Stimulated activated CD4-positive, alpha-beta T cell treated with anti-CD3 and anti-CD28 coated beads, Interleukin-1b, Interleukin-23, amount 100 ng/mL, for 1 hour (primary cell): ENCODE measurements at regions not wholly inside any gene's neighbourhood (a gene's known extent, or its start where the extent isn't known, plus 50 kb on each side); places are given as distances from the start of the nearest gene placed in this dataset.
A peak's percentile ranks its signal among the peaks of the same experiment; 100 is the strongest.

Experiments used
- DNase-seq, 2 donors: peaks; one replicate each; pipeline ENCODE4 v3.0.0-alpha.2; 2020; ENCODE audit warnings: low read depth in 2 of 2

- DNase-seq = no peak
Measured at GRCh38 chr1:175894581-175894980, 151.2 kb upstream of the TNR start.

- no peak for DNase-seq
Measured at GRCh38 chr1:175893192-175893591, 149.8 kb upstream of the TNR start.

DNA sequence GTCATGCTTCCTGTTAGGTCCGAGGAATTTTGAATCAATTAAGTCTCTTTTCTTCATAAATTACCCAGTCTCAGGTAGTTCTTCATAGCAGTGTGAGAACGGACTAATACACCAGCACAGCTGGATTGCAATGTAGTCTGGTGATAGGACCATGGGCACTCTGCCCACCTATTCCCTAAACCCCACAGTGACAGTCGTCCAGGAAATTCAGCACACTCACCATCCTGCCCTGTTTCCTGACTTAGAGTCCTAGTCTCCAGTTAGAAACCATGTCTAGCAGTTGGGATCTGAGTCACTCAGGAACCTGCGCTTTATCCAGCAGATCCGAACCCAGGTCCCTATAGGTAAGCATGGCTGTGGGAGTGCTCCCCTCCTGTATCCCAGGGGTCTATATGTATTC, 149.3 kb upstream of the TNR start:
- no peak for DNase-seq

DNA sequence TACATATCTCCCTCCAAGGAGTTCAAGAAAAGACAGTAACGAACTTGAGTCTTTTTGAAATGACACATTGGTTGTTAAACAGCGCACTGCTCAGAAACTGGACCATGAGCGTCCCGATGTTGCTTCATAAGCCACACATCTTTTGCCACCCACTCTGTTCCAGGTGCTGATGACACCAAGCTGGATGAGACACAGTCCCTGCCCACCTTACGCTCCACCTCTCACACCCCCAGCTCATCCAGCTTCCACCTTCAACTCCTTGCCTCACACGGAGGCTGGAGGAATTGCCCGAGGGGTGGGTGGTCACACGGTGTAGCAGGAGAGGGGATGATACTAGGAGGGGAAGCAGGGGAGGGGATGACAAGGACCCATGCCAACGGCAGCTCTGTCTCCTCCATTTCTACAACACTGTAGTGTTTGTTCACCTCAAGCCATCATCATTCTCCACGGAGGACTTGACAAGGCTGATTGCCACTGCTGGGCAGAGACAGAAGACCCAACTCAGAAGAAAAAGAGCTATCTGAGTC, 148.5 kb upstream of the TNR start:
- DNase-seq = no peak

- DNase-seq = no peak
Measured at GRCh38 chr1:175890958-175891357, 147.6 kb upstream of the TNR start.

- no peak for DNase-seq
Measured at GRCh38 chr1:175889848-175890247, 146.5 kb upstream of the TNR start.

DNA sequence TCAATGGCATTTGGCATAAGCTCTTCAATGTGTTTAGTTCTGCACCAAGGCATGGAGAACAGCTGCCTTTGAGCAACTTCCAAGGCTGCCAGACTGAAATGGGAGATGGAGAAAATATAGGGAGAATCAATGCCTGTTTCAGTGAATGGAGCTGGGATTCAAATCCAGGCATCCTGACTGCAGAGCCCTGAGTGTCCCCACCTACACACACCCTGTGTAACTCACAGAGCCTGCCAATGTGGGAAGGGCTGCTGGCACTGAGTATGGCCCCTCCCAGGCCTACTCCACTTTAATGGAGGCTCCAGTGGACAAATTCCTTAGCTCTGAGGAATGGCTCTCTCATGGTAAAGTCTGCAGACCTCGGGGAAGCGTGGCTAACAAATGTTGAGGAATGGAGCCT, 145.6 kb upstream of the TNR start:
- no peak for DNase-seq

GRCh38 chr1:175887981-175888428, 144.6 kb upstream of the TNR start:
- peak in 1 of 2 donors; percentile 3 for DNase-seq

DNA sequence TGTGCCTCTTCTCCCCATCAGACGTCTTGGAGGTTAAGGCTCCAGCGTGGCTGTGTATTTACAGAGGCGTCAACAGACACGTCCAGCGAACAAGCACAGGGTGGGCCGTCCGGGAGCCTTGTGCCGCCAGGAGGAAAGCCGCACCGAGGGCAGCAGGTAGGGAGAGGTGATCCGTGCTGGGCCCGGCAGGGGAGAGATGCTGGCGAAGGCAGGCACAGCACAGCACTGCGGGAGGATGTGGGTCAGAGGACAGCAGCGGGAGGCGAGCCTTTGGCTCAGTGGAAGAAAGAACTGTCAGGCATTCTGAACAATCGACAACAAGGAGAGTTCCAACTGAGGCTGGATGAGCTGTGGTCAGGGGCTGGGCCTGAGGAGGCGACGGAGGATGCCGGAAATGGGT, 144.1 kb upstream of the TNR start:
- DNase-seq = no peak

DNA sequence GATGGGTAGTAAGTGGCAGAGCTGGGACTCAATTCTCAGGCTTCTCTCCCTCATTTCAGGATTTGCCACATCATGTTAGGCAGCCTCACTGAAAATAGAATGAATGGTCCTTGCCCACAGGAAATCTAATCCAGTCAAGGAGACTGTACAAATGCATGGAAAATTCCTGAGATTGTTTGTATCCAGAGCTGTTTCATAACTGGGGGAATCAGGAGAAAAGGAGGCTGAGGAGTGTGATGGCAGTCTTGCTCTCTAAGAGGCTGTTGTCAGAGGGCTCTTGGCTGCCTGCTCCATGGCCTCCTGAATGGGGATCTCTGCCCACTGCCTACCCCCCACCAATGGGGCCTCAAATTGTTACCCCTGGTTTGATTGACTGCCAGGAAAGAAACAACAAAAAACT, 141.9 kb upstream of the TNR start:
- DNase-seq = no peak

DNA sequence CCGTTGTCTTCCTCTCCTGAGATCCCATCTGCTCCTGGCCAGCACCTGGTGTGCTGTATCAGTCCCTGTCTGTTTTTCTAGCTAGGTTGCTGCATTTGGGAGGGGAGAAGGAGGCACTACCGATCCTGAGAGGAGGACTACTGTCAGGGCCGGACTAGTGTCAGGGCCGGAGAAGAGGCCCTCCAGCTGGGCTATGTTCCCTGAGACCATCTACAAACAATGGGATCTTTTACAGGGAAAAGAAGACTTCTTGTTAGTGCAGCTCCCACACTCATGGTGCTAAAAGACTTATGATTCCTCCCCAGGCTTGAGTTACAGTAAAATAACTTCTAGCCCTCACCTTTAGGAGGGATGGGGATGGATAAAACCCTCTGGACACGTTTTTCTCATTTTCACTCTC, 141.0 kb upstream of the TNR start:
- no peak for DNase-seq

- DNase-seq = no peak
Measured at GRCh38 chr1:175882192-175882591, 138.8 kb upstream of the TNR start.

- DNase-seq = no peak
Measured at GRCh38 chr1:175881246-175881976, 138.0 kb upstream of the TNR start.

DNA sequence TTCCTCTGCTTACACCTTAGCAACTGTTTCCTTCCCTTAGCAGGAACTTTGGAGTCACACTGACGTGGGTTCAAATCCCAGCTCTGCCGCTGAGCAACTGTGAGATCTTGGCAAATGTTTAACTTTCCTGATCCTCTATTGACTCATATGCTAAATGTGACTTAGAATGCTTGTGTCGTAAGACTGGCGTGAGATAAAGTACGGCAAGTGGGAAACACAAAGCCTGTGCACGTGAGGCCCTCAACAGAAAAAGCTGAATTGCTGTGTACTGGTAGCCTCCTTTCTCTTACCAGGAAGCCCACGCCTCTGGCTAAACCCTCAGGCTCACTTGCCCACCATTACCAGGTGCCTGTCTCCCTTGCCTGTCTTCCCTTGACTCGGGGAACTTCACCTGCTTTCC, 135.4 kb upstream of the TNR start:
- no peak for DNase-seq

DNA sequence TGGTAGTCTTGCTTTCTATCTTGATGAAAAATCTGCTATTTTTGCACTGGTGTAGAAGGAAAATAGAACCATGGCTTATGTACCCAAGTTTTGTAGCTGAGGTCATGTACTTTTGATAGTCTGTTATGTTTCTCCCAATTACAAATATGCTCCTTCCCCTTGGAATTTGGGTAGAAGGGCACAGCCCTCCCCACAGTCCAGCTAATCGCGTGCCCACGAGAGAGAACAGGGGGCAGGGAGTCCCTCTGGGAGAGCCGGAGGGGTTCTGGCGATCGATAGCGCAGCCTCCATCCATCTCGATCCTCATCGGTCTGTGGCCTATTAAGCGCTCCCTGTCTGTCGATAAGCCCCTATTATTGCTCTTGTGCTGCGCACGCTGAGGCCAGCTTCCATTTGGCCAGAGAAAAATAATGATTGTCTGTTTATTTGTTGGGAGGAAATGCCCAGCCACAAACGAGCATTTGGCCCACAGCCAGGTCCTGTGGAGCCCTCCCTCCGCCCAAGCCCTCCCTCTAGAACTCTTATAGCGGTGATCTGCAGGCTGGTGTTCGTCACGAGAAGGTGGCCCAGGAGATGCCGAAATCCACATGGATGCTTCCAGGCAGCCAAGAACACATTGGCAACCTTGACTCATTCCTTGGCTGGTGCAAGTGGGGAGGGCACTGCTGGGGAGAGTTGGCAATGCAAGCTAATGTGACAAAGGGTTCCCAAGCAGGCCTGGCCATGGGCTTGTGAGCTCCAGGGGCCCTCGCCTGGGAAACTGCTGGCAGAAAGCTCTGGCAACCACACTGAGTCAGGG, 134.7 kb upstream of the TNR start:
- DNase-seq = no peak

DNA sequence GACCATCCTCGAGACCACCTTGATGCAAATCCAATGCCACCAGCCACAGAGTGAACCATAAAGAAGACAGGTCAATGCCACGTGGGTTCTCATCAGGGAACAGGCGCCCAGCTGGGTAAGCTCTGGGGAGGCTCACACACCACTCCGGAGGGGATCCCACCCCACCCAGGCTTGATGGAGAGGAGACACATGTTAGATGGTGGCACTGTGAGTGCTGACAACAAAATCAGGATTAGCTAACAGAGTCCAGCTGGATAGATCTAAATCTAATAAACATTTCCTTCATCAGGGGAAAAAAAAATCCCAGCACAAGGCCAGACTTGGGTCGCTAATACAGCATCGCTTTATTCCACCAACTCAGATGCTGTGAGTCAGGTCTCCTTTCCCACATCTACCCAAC, 132.2 kb upstream of the TNR start:
- DNase-seq = no peak

GRCh38 chr1:175874081-175874480, 130.7 kb upstream of the TNR start:
- no peak for DNase-seq

- DNase-seq = no peak
Measured at GRCh38 chr1:175873290-175873935, 130.0 kb upstream of the TNR start.

- no peak for DNase-seq
Measured at GRCh38 chr1:175872588-175872987, 129.2 kb upstream of the TNR start.

- DNase-seq = no peak
Measured at GRCh38 chr1:175871647-175872046, 128.3 kb upstream of the TNR start.

- no peak for DNase-seq
Measured at GRCh38 chr1:175870217-175870616, 126.8 kb upstream of the TNR start.

- no peak for DNase-seq
Measured at GRCh38 chr1:175866776-175867175, 123.4 kb upstream of the TNR start.
